GOT3 (cell line): ENCODE measurements at regions not wholly inside any gene's neighbourhood (a gene's known extent, or its start where the extent isn't known, plus 50 kb on each side); places are given as distances from the start of the nearest gene placed in this dataset.
"Not testable (repeated sequence)": the region's sequence is repeated elsewhere in the genome, so short reads cannot be mapped to it uniquely, and the experiment has no call there.

Experiments
- DNase-seq: peaks from one replicate; lab custom pipeline; 2025; ENCODE audit warnings: mixed read lengths; lab: John Stamatoyannopoulos, UW

GRCh38 chr11:121901886-121902285 is 214.1 kb downstream of the BLID start:
- no peak for DNase-seq

GRCh38 chr11:121901417-121901816 is 214.6 kb downstream of the BLID start:
- DNase-seq = not testable (repeated sequence)

- no peak for DNase-seq
Observed at GRCh38 chr11:121899520-121899919, 216.5 kb downstream of the BLID start.

- no peak for DNase-seq
Observed at GRCh38 chr11:121898903-121899302, 217.1 kb downstream of the BLID start.

GRCh38 chr11:121895919-121896318 is 220.1 kb downstream of the BLID start:
- no peak for DNase-seq

- no peak for DNase-seq
Observed at GRCh38 chr11:121894581-121894980, 221.4 kb downstream of the BLID start.

GRCh38 chr11:121892863-121893262 is 223.2 kb downstream of the BLID start:
- no peak for DNase-seq

- no peak for DNase-seq
Observed at GRCh38 chr11:121892131-121892681, 223.8 kb downstream of the BLID start.

GRCh38 chr11:121890946-121891515 is 225.0 kb downstream of the BLID start:
- DNase-seq = no peak

GRCh38 chr11:121890377-121890776 is 225.6 kb downstream of the BLID start:
- DNase-seq = no peak

GRCh38 chr11:121889931-121890330 is 226.1 kb downstream of the BLID start:
- no peak for DNase-seq

GRCh38 chr11:121889186-121889585 is 226.8 kb downstream of the BLID start:
- DNase-seq = no peak

GRCh38 chr11:121887976-121888557 is 227.9 kb downstream of the BLID start:
- no peak for DNase-seq

GRCh38 chr11:121887569-121887968 is 228.4 kb downstream of the BLID start:
- no peak for DNase-seq

- DNase-seq = no peak
Observed at GRCh38 chr11:121886996-121887395, 229.0 kb downstream of the BLID start.

- no peak for DNase-seq
Observed at GRCh38 chr11:121886005-121886734, 229.8 kb downstream of the BLID start.

- no peak for DNase-seq
Observed at GRCh38 chr11:121884626-121885025, 231.4 kb downstream of the BLID start.

- DNase-seq = no peak
Observed at GRCh38 chr11:121881806-121882205, 234.2 kb downstream of the BLID start.

GRCh38 chr11:121877152-121877551 is 238.9 kb downstream of the BLID start:
- no peak for DNase-seq

GRCh38 chr11:121873766-121874165 is 242.2 kb downstream of the BLID start:
- DNase-seq = no peak

- DNase-seq = no peak
Observed at GRCh38 chr11:121872356-121872755, 243.7 kb downstream of the BLID start.

GRCh38 chr11:121870206-121871045 is 245.6 kb downstream of the BLID start:
- no peak for DNase-seq
